Muscle layer of duodenum (tissue), 2 donors: ENCODE measurements at regions not wholly inside any gene's neighbourhood (a gene's known extent, or its start where the extent isn't known, plus 50 kb on each side); places are given as distances from the start of the nearest gene placed in this dataset.

Experiments
- H3K27ac ChIP-seq: one replicate; pipeline ENCODE4 v1.7.0; 2013; ENCODE audit warnings: mild to moderate bottlenecking, low read length
- H3K27me3 ChIP-seq: one replicate; pipeline ENCODE4 v1.7.0; 2013; ENCODE audit warnings: low read depth, mild to moderate bottlenecking, control low read depth, low read length
- H3K36me3 ChIP-seq, 2 donors: one replicate each; pipeline ENCODE4 v1.7.0; 2013; ENCODE audit warnings: low read length in 2 of 2, control low read depth in 1 of 2, mild to moderate bottlenecking in 1 of 2; ENCODE audit not compliant: insufficient read depth in 2 of 2, control insufficient read depth in 1 of 2
- H3K4me1 ChIP-seq, 2 donors: one replicate each; pipeline ENCODE4 v1.7.0; 2013; ENCODE audit warnings: low read length in 2 of 2, mild to moderate bottlenecking in 2 of 2, control low read depth in 1 of 2, moderate library complexity in 1 of 2; ENCODE audit not compliant: insufficient read depth in 2 of 2, control insufficient read depth in 1 of 2
- H3K4me3 ChIP-seq, 2 donors: one replicate each; pipeline ENCODE4 v1.7.0; 2013; ENCODE audit warnings: low read length in 2 of 2, low read depth in 1 of 2, mild to moderate bottlenecking in 1 of 2
- H3K9me3 ChIP-seq, 2 donors: one replicate each; pipeline ENCODE4 v1.7.0; 2013; ENCODE audit warnings: low read length in 2 of 2, control low read depth in 1 of 2, mild to moderate bottlenecking in 1 of 2; ENCODE audit not compliant: control insufficient read depth in 1 of 2
- donor health status: healthy.

DNA sequence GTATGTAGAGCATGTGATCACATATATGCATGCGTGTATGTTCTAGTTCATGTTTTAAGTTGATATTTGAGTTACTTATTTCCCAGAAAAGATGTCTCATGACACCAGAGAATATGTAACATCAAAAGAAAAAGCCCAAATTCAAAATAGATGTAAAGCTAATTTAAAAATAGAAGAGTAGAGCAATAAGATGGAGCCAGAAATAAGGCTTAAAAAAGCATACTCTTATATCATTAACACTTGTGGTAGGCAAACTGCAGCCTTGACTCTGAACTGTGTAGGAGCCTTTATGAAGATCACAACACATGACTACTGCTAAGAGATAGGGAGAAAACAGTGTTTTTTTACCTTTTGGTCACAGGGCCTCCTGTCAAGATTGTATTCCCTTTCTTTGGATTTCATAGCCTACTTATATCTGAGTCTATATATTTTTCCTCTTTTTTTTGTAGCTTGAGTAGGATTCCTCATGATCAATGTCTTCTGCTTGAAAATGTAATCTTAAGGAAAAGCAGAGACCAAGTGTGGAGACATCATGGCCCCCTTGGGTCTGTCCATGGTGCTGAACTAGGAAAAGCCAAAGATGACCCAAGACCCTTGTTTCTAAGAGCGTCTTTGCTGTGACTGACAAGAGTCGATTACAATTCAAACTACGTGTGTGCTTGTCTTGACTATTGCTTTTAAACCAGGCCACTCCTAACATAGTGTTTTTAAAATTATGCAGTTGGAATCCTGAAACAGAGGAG is 390.4 kb downstream of the SHISA9 start:
- Histone ChIP-seq H3K4me1 (no peaks in the 10 kb centered on the region), H3K27ac (no peak overlapping the region), H3K36me3 (no peaks in the 10 kb centered on the region), H3K27me3 (no peaks in the 10 kb centered on the region), H3K4me3 (no peak overlapping the region), H3K9me3 (no peaks in the 10 kb centered on the region)

GRCh38 chr16:13296206-13296605 is 394.8 kb downstream of the SHISA9 start:
- no peak overlapping the region for H3K27ac ChIP-seq
- H3K9me3 ChIP-seq: no peaks in the 10 kb centered on the region
- H3K4me3 ChIP-seq: no peak overlapping the region
- H3K4me1 ChIP-seq: no peaks in the 10 kb centered on the region
- no peaks in the 10 kb centered on the region for H3K27me3 ChIP-seq
- H3K36me3 ChIP-seq: no peaks in the 10 kb centered on the region

- H3K4me1 ChIP-seq: no peaks in the 10 kb centered on the region
- no peak overlapping the region for H3K27ac ChIP-seq
- no peak overlapping the region for H3K4me3 ChIP-seq
- H3K9me3 ChIP-seq: no peaks in the 10 kb centered on the region
- H3K27me3 ChIP-seq: no peaks in the 10 kb centered on the region
- H3K36me3 ChIP-seq: no peaks in the 10 kb centered on the region
Measured at GRCh38 chr16:13298666-13299065, 397.3 kb downstream of the SHISA9 start.

DNA sequence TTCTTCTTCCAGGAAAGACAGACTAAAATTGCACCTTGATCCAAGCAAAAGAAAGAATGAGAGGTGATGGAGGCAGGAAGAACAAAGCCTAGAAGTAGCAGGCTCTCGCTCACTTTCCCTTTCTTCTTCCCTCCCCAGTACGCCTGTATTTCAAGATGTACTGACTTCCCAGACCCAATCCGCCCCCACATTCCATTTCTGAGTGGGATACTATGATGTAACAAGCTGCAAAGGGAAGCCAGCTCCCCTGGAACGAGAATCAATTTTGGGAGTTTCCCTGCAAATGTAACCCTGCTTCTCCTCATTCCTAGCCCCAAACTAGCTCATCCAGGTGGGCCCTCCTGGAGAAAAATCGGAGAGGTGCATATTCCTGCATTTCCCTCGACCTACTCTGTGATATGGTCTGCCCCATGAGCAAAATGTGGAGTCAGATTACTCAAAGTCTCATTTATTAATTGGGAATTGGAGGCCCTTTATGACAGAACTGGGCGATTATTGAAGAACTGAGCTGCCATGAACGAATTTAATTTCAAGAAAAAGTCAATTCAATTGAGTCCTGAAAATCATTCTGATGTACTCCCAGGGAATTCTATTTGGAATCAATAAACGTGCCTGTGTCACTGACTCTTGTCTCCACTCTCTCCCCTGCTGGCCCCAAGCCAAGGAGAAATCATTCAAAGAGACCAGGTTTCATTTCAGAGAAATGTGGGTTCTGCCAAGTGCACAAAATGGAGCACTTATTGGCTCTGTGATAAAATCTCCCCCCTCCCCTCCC is 398.9 kb downstream of the SHISA9 start:
- H3K27me3 ChIP-seq: no peaks in the 10 kb centered on the region
- H3K4me3 ChIP-seq: no peak overlapping the region
- no peak overlapping the region for H3K27ac ChIP-seq
- no peaks in the 10 kb centered on the region for H3K36me3 ChIP-seq
- no peaks in the 10 kb centered on the region for H3K9me3 ChIP-seq
- no peaks in the 10 kb centered on the region for H3K4me1 ChIP-seq

DNA sequence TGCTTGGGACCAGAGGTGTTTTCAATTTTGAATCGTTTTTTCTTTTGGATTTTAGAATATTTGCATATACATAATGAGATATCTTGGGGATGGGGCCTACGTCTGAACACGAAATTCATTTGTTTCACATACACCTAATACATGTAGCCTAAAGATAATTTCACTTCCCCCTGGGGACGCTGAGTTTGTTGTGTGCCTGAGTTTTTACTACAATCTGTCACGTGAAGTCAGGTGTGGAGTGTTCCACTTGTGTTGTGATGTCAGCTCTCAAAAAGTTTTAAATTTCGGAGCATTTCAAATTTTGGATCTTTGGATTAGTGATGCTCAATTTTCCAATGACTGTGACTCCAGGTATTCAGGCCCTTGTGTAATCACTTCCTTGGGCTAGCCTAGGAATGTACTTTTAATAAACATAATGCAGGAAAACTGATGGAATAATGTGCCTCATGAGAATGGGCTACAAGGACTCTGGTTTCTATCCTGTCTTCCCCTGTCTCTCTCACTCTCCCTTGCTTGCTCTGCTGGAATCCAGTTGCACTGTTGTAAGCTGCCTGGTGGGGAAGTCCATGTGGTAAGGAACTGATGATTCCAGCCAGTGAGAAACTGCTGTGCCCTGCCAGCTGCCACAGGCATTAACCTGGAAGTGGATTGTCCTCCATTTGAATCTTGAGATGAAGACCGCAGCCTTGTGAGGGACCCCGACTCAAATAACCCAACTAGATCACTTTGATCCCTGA is 403.8 kb downstream of the SHISA9 start:
- no peak overlapping the region for H3K27ac ChIP-seq

DNA sequence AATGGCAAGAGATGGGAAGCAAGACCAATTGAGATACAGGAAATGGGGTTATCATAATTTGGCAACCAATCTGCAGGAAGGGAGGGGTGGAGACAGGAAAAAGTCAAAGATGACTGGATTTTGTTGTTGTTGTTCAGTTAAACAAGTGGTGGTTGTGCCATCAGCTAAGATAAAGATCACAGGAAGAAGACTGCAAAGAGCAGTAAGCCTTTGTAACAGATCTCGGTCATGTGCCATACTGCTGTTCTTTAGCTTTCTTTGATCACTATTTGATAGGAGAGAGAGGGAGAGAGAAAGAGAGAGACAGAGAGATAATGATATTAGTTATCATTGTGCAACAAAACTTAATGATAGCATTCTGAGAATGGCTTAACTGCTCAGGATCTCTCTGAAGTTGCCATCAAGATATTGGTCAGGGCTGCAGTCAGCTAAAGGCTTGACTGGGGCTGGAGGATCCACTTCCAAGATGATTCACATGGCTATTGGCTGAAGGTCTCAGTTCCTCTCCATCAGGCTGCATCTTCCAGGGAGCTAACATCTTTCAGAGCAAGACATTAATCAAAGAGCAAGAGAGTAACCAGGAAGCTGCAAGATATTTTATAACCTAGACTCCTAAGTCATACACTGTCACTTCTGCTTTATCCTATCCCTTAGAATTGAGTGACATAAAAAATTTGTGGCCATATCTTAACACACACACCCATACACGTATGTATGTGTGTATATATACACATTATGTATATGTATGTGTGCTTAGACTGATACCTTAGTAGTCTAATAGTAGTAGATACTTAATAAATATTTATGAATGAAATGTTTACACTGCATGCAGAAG is 405.0 kb downstream of the SHISA9 start:
- Histone ChIP-seq H3K27me3 (no peaks in the 10 kb centered on the region), H3K27ac (no peak overlapping the region), H3K9me3 (no peaks in the 10 kb centered on the region), H3K4me3 (no peak overlapping the region), H3K4me1 (no peaks in the 10 kb centered on the region), H3K36me3 (no peaks in the 10 kb centered on the region)

More for the DNA sequence above, 403.8 kb downstream of the SHISA9 start:
- Histone ChIP-seq H3K27me3 (no peaks in the 10 kb centered on the region), H3K36me3 (no peaks in the 10 kb centered on the region), H3K4me1 (no peaks in the 10 kb centered on the region), H3K4me3 (no peak overlapping the region), H3K9me3 (no peaks in the 10 kb centered on the region)

DNA sequence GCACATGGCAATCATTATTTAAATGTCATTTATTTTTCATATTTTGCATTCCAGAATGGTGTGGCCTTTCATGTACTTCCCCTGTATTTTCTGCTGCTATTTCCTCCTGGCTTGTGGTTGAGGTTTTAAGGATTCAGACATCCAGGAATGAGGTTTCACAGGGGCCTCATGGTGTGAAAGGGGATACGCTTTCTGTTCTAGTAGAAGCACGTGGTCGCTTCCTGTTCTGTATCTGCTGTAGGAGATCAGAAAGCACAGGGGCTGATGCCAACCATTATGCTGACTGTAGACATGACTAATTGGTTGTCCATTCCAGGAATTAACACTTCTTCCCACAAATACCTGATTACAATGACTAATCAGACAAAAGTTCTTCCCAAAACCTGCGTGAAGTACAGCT is 405.9 kb downstream of the SHISA9 start:
- Histone ChIP-seq H3K4me1 (no peaks in the 10 kb centered on the region), H3K27me3 (no peaks in the 10 kb centered on the region), H3K27ac (no peak overlapping the region), H3K4me3 (no peak overlapping the region), H3K36me3 (no peaks in the 10 kb centered on the region), H3K9me3 (no peaks in the 10 kb centered on the region)

- Histone ChIP-seq H3K4me1 (no peaks in the 10 kb centered on the region), H3K36me3 (no peaks in the 10 kb centered on the region), H3K27ac (no peak overlapping the region), H3K27me3 (no peaks in the 10 kb centered on the region), H3K4me3 (no peak overlapping the region), H3K9me3 (no peaks in the 10 kb centered on the region)
Measured at GRCh38 chr16:13307851-13308250, 406.5 kb downstream of the SHISA9 start.

GRCh38 chr16:13312063-13312462 is 410.7 kb downstream of the SHISA9 start:
- no peak overlapping the region for H3K27ac ChIP-seq
- no peaks in the 10 kb centered on the region for H3K9me3 ChIP-seq
- H3K27me3 ChIP-seq: no peaks in the 10 kb centered on the region
- H3K36me3 ChIP-seq: no peaks in the 10 kb centered on the region
- no peaks in the 10 kb centered on the region for H3K4me1 ChIP-seq
- H3K4me3 ChIP-seq: no peak overlapping the region

- no peaks in the 10 kb centered on the region for H3K27me3 ChIP-seq
- H3K9me3 ChIP-seq: no peaks in the 10 kb centered on the region
- H3K27ac ChIP-seq: no peak overlapping the region
- H3K36me3 ChIP-seq: no peaks in the 10 kb centered on the region
- H3K4me1 ChIP-seq: no peaks in the 10 kb centered on the region
- H3K4me3 ChIP-seq: no peak overlapping the region
Measured at GRCh38 chr16:13313351-13313750, 412.0 kb downstream of the SHISA9 start.

DNA sequence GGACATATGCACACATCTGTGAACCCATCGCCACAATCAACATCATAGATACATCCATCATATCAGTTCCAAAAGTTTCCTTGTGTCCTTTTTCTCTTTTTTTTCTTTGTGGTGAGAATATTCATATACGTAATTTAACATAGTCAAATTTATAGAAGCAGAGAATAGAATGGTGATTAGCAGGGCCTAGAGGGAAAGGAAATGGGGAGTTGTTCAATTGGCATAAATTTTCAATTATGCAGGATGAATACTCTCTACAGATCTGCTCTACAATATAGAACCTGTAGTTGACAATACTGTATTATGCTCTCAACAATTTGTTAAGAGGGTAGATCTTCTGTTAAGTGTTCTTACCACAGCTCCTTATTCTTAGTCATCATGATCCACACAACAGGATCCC is 413.2 kb downstream of the SHISA9 start:
- H3K27me3 ChIP-seq: no peaks in the 10 kb centered on the region
- H3K36me3 ChIP-seq: no peaks in the 10 kb centered on the region

More for the DNA sequence above, 413.2 kb downstream of the SHISA9 start:
- H3K4me1 ChIP-seq: no peaks in the 10 kb centered on the region
- no peak overlapping the region for H3K4me3 ChIP-seq
- no peaks in the 10 kb centered on the region for H3K9me3 ChIP-seq
- H3K27ac ChIP-seq: no peak overlapping the region
